ENCODE measurements at regions not wholly inside any gene's neighbourhood (a gene's known extent, or its start where the extent isn't known, plus 50 kb on each side); places are given as distances from the start of the nearest gene placed in this dataset.
"Not testable (repeated sequence)": the region's sequence is repeated elsewhere in the genome, so short reads cannot be mapped to it uniquely, and the experiment has no call there.

GRCh38 chr3:73144828-73145227 is 83.4 kb downstream of the EBLN2 start:
- Histone ChIP-seq H3K4me3 (no peak overlapping the region), H3K27me3 (no peaks in the 10 kb centered on the region), H3K4me1 (peaks cover 40% of the 10 kb centered on the region), H3K36me3 (no peaks in the 10 kb centered on the region), H3K27ac (no peak overlapping the region), H3K9me3 (no peaks in the 10 kb centered on the region)
- 90% methylated on average over 2 of the region's 2 CpGs for WGBS
- no peak for DNase-seq (ENCODE audit: low spot score in 2 of 2)
- TF ChIP-seq CTCF (IDR thresholded peaks at IDR 0.05) (no peak), POLR2A (IDR thresholded peaks at IDR 0.05) (no peak), EP300 (IDR thresholded peaks at IDR 0.05) (no peak), POLR2AphosphoS5 (IDR thresholded peaks at IDR 0.05) (no peak)

- H3K36me3 ChIP-seq; H3K9me3 ChIP-seq; H3K27me3 ChIP-seq; H3K4me3 ChIP-seq; H3K27ac ChIP-seq; DNase-seq (ENCODE audit: low spot score in 2 of 2): not testable (repeated sequence)
- H3K4me1 ChIP-seq: peaks cover 22% of the 10 kb centered on the region
- 75% methylated on average over 9 of the region's 9 CpGs for WGBS
These were observed 86.0 kb downstream of the EBLN2 start for GRCh38 chr3:73147479-73147878.

- H3K36me3 ChIP-seq: no peaks in the 10 kb centered on the region
- H3K4me3 ChIP-seq: no peak overlapping the region
- H3K4me1 ChIP-seq: peaks cover 15% of the 10 kb centered on the region
- WGBS: 47% methylated on average over 2 of the region's 2 CpGs
- H3K27ac ChIP-seq: no peak overlapping the region
- H3K9me3 ChIP-seq: no peaks in the 10 kb centered on the region
- no peaks in the 10 kb centered on the region for H3K27me3 ChIP-seq
- DNase-seq (ENCODE audit: low spot score in 2 of 2): no peak
- TF ChIP-seq EP300 (IDR thresholded peaks at IDR 0.05): no peak
- no peak for TF ChIP-seq CTCF (IDR thresholded peaks at IDR 0.05)
- TF ChIP-seq POLR2AphosphoS5 (IDR thresholded peaks at IDR 0.05): no peak
- no peak for TF ChIP-seq POLR2A (IDR thresholded peaks at IDR 0.05)
These were observed 86.7 kb downstream of the EBLN2 start for GRCh38 chr3:73148206-73148605.

GRCh38 chr3:73148682-73149081 is 87.2 kb downstream of the EBLN2 start:
- Histone ChIP-seq H3K27ac (no peak overlapping the region), H3K9me3 (no peaks in the 10 kb centered on the region), H3K27me3 (no peaks in the 10 kb centered on the region), H3K36me3 (no peaks in the 10 kb centered on the region), H3K4me3 (no peak overlapping the region), H3K4me1 (peaks cover 10% of the 10 kb centered on the region)
- no peak for DNase-seq (ENCODE audit: low spot score in 2 of 2)
- no peak for TF ChIP-seq EP300 (IDR thresholded peaks at IDR 0.05)
- no peak for TF ChIP-seq POLR2A (IDR thresholded peaks at IDR 0.05)
- TF ChIP-seq CTCF (IDR thresholded peaks at IDR 0.05): no peak
- TF ChIP-seq POLR2AphosphoS5 (IDR thresholded peaks at IDR 0.05): no peak
- 27% methylated on average over 2 of the region's 2 CpGs for WGBS

GRCh38 chr3:73150369-73151130 is 89.1 kb downstream of the EBLN2 start:
- WGBS: 88% methylated on average over 5 of the region's 5 CpGs

GRCh38 chr3:73152571-73152970 is 91.1 kb downstream of the EBLN2 start:
- H3K4me3 ChIP-seq; DNase-seq (ENCODE audit: low spot score in 2 of 2); H3K27me3 ChIP-seq; H3K9me3 ChIP-seq; H3K4me1 ChIP-seq; H3K36me3 ChIP-seq; H3K27ac ChIP-seq: not testable (repeated sequence)
- WGBS: 94% methylated on average over 22 of the region's 22 CpGs

More at GRCh38 chr3:73150369-73151130, 89.1 kb downstream of the EBLN2 start:
- DNase-seq (ENCODE audit: low spot score in 2 of 2): no peak
- Histone ChIP-seq H3K4me3 (no peak overlapping the region), H3K27ac (no peak overlapping the region), H3K4me1 (peaks cover 5% of the 10 kb centered on the region), H3K36me3 (no peaks in the 10 kb centered on the region), H3K9me3 (no peaks in the 10 kb centered on the region), H3K27me3 (no peaks in the 10 kb centered on the region)
- TF ChIP-seq CTCF (IDR thresholded peaks at IDR 0.05) (no peak), POLR2A (IDR thresholded peaks at IDR 0.05) (no peak), POLR2AphosphoS5 (IDR thresholded peaks at IDR 0.05) (no peak), EP300 (IDR thresholded peaks at IDR 0.05) (no peak)

- not testable (repeated sequence) for H3K27me3 ChIP-seq; DNase-seq (ENCODE audit: low spot score in 2 of 2); H3K9me3 ChIP-seq; H3K4me1 ChIP-seq; H3K27ac ChIP-seq; H3K36me3 ChIP-seq; H3K4me3 ChIP-seq
- WGBS: 19% methylated on average over 2 of the region's 2 CpGs
These were observed 91.6 kb downstream of the EBLN2 start for GRCh38 chr3:73153057-73153456.

- not testable (repeated sequence) for H3K4me3 ChIP-seq; H3K27me3 ChIP-seq; H3K36me3 ChIP-seq; H3K9me3 ChIP-seq; DNase-seq (ENCODE audit: low spot score in 2 of 2); H3K4me1 ChIP-seq; H3K27ac ChIP-seq
- WGBS: 47% methylated on average over 3 of the region's 3 CpGs
These were observed 92.8 kb downstream of the EBLN2 start for GRCh38 chr3:73154261-73154660.

GRCh38 chr3:73155441-73155840 is 94.0 kb downstream of the EBLN2 start:
- not testable (repeated sequence) for H3K9me3 ChIP-seq; H3K4me1 ChIP-seq; DNase-seq (ENCODE audit: low spot score in 2 of 2); H3K27me3 ChIP-seq; H3K4me3 ChIP-seq; H3K36me3 ChIP-seq; H3K27ac ChIP-seq
- 100% methylated on average over 3 of the region's 3 CpGs for WGBS
